H1 (cell line): ENCODE measurements at regions not wholly inside any gene's neighbourhood (a gene's known extent, or its start where the extent isn't known, plus 50 kb on each side); places are given as distances from the start of the nearest gene placed in this dataset.

Experiments
- CTCF ChIA-PET: fragments of 300-600 bp; sonication (Branson Sonifier 250); formaldehyde crosslinking; loops from one replicate; lab custom pipeline; 2021; ENCODE audit not compliant: partially characterized antibody; lab: Charles Lee
- POLR2A ChIA-PET: fragments of 300-600 bp; sonication (Branson Sonifier 250); formaldehyde crosslinking; loops from one replicate; lab custom pipeline; 2021; ENCODE audit warnings: inconsistent platforms; ENCODE audit not compliant: partially characterized antibody; lab: Charles Lee
- DNase-seq, 2 experiments: peaks; one replicate each; pipeline versions ENCODE4 v3.0.0 to v3.0.0-alpha.2; 2010 to 2022; ENCODE audit warnings: low spot score in 2 of 2, low read depth in 1 of 2, mixed read lengths in 1 of 2
- FAIRE-seq: peaks from 2 replicates; lab custom pipeline; 2011; peaks lifted over from hg19 to GRCh38; lab: Jason Lieb, UNC
- H2AFZ ChIP-seq: 2 replicates; pipeline ENCODE4 v1.8.1; 2012; ENCODE audit warnings: low read length, inconsistent platforms
- H2AK5ac ChIP-seq: 2 replicates; pipeline ENCODE4 v1.6.1; 2013; ENCODE audit warnings: low read depth, low read length
- H2BK120ac ChIP-seq: replicated peaks from 2 replicates; pipeline ENCODE3; 2013; ENCODE audit warnings: low read depth, low read length, inconsistent platforms
- H2BK12ac ChIP-seq: 2 replicates; pipeline ENCODE4 v1.6.1; 2013; ENCODE audit warnings: low read depth, low read length
- H2BK15ac ChIP-seq: 2 replicates; pipeline ENCODE4 v1.6.1; 2013; ENCODE audit warnings: low read length
- H2BK20ac ChIP-seq: 2 replicates; pipeline ENCODE4 v1.6.1; 2013; ENCODE audit warnings: low read length
- H2BK5ac ChIP-seq: 2 replicates; pipeline ENCODE4 v1.6.1; 2013; ENCODE audit warnings: low read depth, low read length
- H3K14ac ChIP-seq: 2 replicates; pipeline ENCODE4 v1.6.1; 2013; ENCODE audit warnings: inconsistent platforms; ENCODE audit not compliant: insufficient read length
- H3K18ac ChIP-seq: 2 replicates; pipeline ENCODE4 v1.6.1; 2013; ENCODE audit warnings: low read length; ENCODE audit errors: extremely low read depth
- H3K23ac ChIP-seq: 2 replicates; pipeline ENCODE4 v1.6.1; 2013; ENCODE audit warnings: inconsistent platforms; ENCODE audit not compliant: insufficient read length
- H3K23me2 ChIP-seq: 2 replicates; pipeline ENCODE4 v1.6.1; 2013; ENCODE audit warnings: low read depth, low read length
- H3K27ac ChIP-seq: 2 replicates; pipeline ENCODE4 v1.6.1; 2011; ENCODE audit warnings: low read depth, low read length, inconsistent platforms
- H3K27me3 ChIP-seq, 4 experiments: replicated peaks in 1 of 4; 1 replicate in 1 of 4; 2 replicates in 3 of 4; pipeline versions ENCODE4 v1.6.1 to v1.8.1; 2011 to 2013; ENCODE audit warnings: low read length in 3 of 4, mild to moderate bottlenecking in 3 of 4, inconsistent platforms in 2 of 4, mixed read lengths in 2 of 4, moderate library complexity in 1 of 4; ENCODE audit not compliant: control insufficient read depth in 3 of 4, insufficient read depth in 3 of 4; ENCODE audit errors: extremely low read depth in 1 of 4
- H3K36me3 ChIP-seq, 4 experiments: 2 replicates each; pipeline versions ENCODE4 v1.6.1 to v1.8.1; 2011 to 2013; ENCODE audit warnings: mild to moderate bottlenecking in 4 of 4, low read length in 3 of 4, moderate library complexity in 2 of 4, control low read depth in 1 of 4, inconsistent platforms in 1 of 4; ENCODE audit not compliant: insufficient read depth in 4 of 4, control insufficient read depth in 2 of 4
- H3K4ac ChIP-seq: replicated peaks from 2 replicates; pipeline ENCODE3; 2013; ENCODE audit warnings: low read length, low read depth, mixed read lengths, inconsistent platforms; ENCODE audit not compliant: insufficient read length
- H3K4me1 ChIP-seq, 4 experiments: replicated peaks in 1 of 4; 1 replicate in 1 of 4; 2 replicates in 3 of 4; pipeline versions ENCODE4 v1.6.1 to v1.8.1; 2011 to 2013; ENCODE audit warnings: low read length in 3 of 4, inconsistent platforms in 2 of 4, mixed read lengths in 1 of 4; ENCODE audit not compliant: insufficient read depth in 4 of 4, control insufficient read depth in 3 of 4
- H3K4me2 ChIP-seq, 2 experiments: 2 replicates each; pipeline versions ENCODE4 v1.6.1 to v1.8.1; 2011 to 2013; ENCODE audit warnings: low read depth in 2 of 2, low read length in 2 of 2, control low read depth in 1 of 2, inconsistent platforms in 1 of 2, mild to moderate bottlenecking in 1 of 2; ENCODE audit not compliant: insufficient read depth in 1 of 2
- H3K4me3 ChIP-seq, 4 experiments: fragments of 200-600, 300-600 bp in 1 of 4; sonication (generic), shearing (Covaris generic), sonication (Bioruptor Twin) in 1 of 4; 2 replicates each; pipeline versions ENCODE4 v1.5.1 to v1.8.1; 2011 to 2016; ENCODE audit warnings: low read length in 4 of 4, low read depth in 3 of 4, control low read depth in 2 of 4, inconsistent platforms in 2 of 4, mild to moderate bottlenecking in 2 of 4, mixed read lengths in 1 of 4, moderate library complexity in 1 of 4; ENCODE audit not compliant: insufficient read depth in 2 of 4; ENCODE audit errors: extremely low read depth in 1 of 4
- H3K56ac ChIP-seq: replicated peaks from 2 replicates; pipeline ENCODE3; 2013; ENCODE audit warnings: low read depth, mild to moderate bottlenecking, mixed read lengths, low read length, inconsistent platforms; ENCODE audit not compliant: insufficient read length
- H3K79me1 ChIP-seq: 2 replicates; pipeline ENCODE4 v1.6.1; 2013; ENCODE audit warnings: low read depth, low read length, control low read depth
- H3K79me2 ChIP-seq, 2 experiments: 2 replicates each; pipeline versions ENCODE4 v1.6.1 to v1.8.1; 2012 to 2013; ENCODE audit warnings: low read length in 2 of 2, mild to moderate bottlenecking in 2 of 2, inconsistent platforms in 1 of 2; ENCODE audit not compliant: insufficient read depth in 2 of 2, control insufficient read depth in 1 of 2
- H3K9ac ChIP-seq, 4 experiments: replicated peaks in 1 of 4; 1 replicate in 1 of 4; 2 replicates in 3 of 4; pipeline versions ENCODE4 v1.6.1 to v1.8.1; 2011 to 2013; ENCODE audit warnings: low read depth in 3 of 4, low read length in 3 of 4, control low read depth in 2 of 4, mild to moderate bottlenecking in 2 of 4, moderate library complexity in 2 of 4, inconsistent platforms in 1 of 4; ENCODE audit errors: extremely low read depth in 1 of 4
- H3K9me3 ChIP-seq, 2 experiments: 2 replicates each; pipeline versions ENCODE4 v1.6.1 to v1.8.1; 2012 to 2013; ENCODE audit warnings: mild to moderate bottlenecking in 2 of 2, moderate library complexity in 2 of 2, control low read depth in 1 of 2, inconsistent platforms in 1 of 2, low read depth in 1 of 2, low read length in 1 of 2, mixed read lengths in 1 of 2; ENCODE audit not compliant: insufficient read depth in 2 of 2
- H4K20me1 ChIP-seq, 2 experiments: replicated peaks in 1 of 2; 2 replicates each; pipeline versions ENCODE3 to v1.8.1; 2011 to 2013; ENCODE audit warnings: inconsistent platforms in 2 of 2, low read length in 2 of 2, mild to moderate bottlenecking in 1 of 2; ENCODE audit not compliant: insufficient read depth in 2 of 2, control insufficient read depth in 1 of 2
- H4K5ac ChIP-seq: 2 replicates; pipeline ENCODE4 v1.6.1; 2013; ENCODE audit warnings: low read length, low read depth, mixed read lengths, inconsistent platforms; ENCODE audit not compliant: insufficient read length
- H4K8ac ChIP-seq: 2 replicates; pipeline ENCODE4 v1.8.0; 2013; ENCODE audit warnings: mild to moderate bottlenecking, moderate library complexity, low read length, inconsistent platforms; ENCODE audit not compliant: insufficient read depth; ENCODE audit errors: extremely low read depth
- H4K91ac ChIP-seq: replicated peaks from 2 replicates; pipeline ENCODE3; 2013; ENCODE audit warnings: low read length, mixed read lengths, inconsistent platforms; ENCODE audit not compliant: insufficient read length
- RAD21 ChIP-seq, 2 experiments: IDR thresholded peaks in 1 of 2; conservative IDR thresholded peaks in 1 of 2; 2 replicates each; pipeline ENCODE4 v1.6.1; 2011; ENCODE audit warnings: low read depth in 2 of 2, low read length in 2 of 2, improper control_type of control experiment in 1 of 2, inconsistent platforms in 1 of 2, mild to moderate bottlenecking in 1 of 2, moderate library complexity in 1 of 2
- SRF ChIP-seq: IDR thresholded peaks from 2 replicates; pipeline ENCODE4 v1.6.1; 2011; ENCODE audit warnings: mild to moderate bottlenecking, low read depth, low read length, moderate library complexity
- TCF12 ChIP-seq: IDR thresholded peaks from 2 replicates; pipeline ENCODE4 v1.6.1; 2011; ENCODE audit warnings: low read depth, mild to moderate bottlenecking, low read length
- USF2 ChIP-seq: IDR thresholded peaks from 2 replicates; pipeline ENCODE4 v1.6.1; 2011; ENCODE audit warnings: low read length, improper control_type of control experiment

- Histone ChIP-seq H3K56ac (no peak overlapping the region), H3K79me1 (no peaks in the 10 kb centered on the region), H4K8ac (no peak overlapping the region), H2BK20ac (no peak overlapping the region), H4K5ac (no peak overlapping the region), H3K27me3 (no peaks in the 10 kb centered on the region)
- TF ChIP-seq RAD21 (IDR thresholded peaks at IDR 0.05 in 1 of 2, conservative IDR thresholded peaks at IDR 0.05 in 1 of 2; ENCODE audit: low read depth in 2 of 2, low read length in 2 of 2) (no peak), SRF (no peak), TCF12 (no peak), USF2 (no peak)
- TF ChIP-seq, all 59 proteins: peak for 0
- Histone ChIP-seq H2AFZ (no peak overlapping the region), H3K27ac (no peak overlapping the region), H2BK15ac (no peak overlapping the region), H3K4me2 (no peak overlapping the region), H3K9ac (no peak overlapping the region), H3K23ac (no peak overlapping the region), H2BK12ac (no peak overlapping the region), H3K14ac (no peak overlapping the region), H4K91ac (no peak overlapping the region), H3K4me1 (no peaks in the 10 kb centered on the region), H4K20me1 (no peaks in the 10 kb centered on the region), H3K18ac (no peak overlapping the region), H3K9me3 (peaks cover 15% of the 10 kb centered on the region in 2 experiments), H3K36me3 (no peaks in the 10 kb centered on the region; a peak in 1 of 8 replicates), H3K4me3 (no peak overlapping the region), H3K23me2 (no peaks in the 10 kb centered on the region), H2BK5ac (no peak overlapping the region), H2AK5ac (no peak overlapping the region), H3K79me2 (no peaks in the 10 kb centered on the region), H2BK120ac (no peak overlapping the region), H3K4ac (no peak overlapping the region)
- CTCF ChIA-PET = no interaction called here
- FAIRE-seq (no peak), DNase-seq (no peak)
- POLR2A ChIA-PET = no interaction called here
Observed at GRCh38 chr2:146461068-146461467, 1383.8 kb upstream of the ACVR2A start.
